Ishikawa (cell line): ENCODE measurements at regions not wholly inside any gene's neighbourhood (a gene's known extent, or its start where the extent isn't known, plus 50 kb on each side); places are given as distances from the start of the nearest gene placed in this dataset.

Source experiments
- CEBPB ChIP-seq: IDR thresholded peaks from 2 replicates; pipeline ENCODE4 v1.6.1; 2012
- CREB1 ChIP-seq: IDR thresholded peaks from 2 replicates; pipeline ENCODE4 v1.6.1; 2012; ENCODE audit warnings: low read depth
- EGR1 ChIP-seq: IDR thresholded peaks from 2 replicates; pipeline ENCODE4 v1.6.1; 2012
- EP300 ChIP-seq: IDR thresholded peaks from 2 replicates; pipeline ENCODE4 v1.6.1; 2012; ENCODE audit warnings: borderline replicate concordance
- NFIC ChIP-seq: IDR thresholded peaks from 2 replicates; pipeline ENCODE4 v1.6.1; 2012
- RAD21 ChIP-seq: IDR thresholded peaks from 2 replicates; pipeline ENCODE4 v1.6.1; 2012; ENCODE audit warnings: low read depth
- TAF1 ChIP-seq: IDR thresholded peaks from 2 replicates; pipeline ENCODE4 v1.6.1; 2012; ENCODE audit warnings: low read depth, mild to moderate bottlenecking
- TCF12 ChIP-seq: IDR thresholded peaks from 2 replicates; pipeline ENCODE4 v1.6.1; 2012; ENCODE audit warnings: low read depth
- TEAD4 ChIP-seq: IDR thresholded peaks from 2 replicates; pipeline ENCODE4 v1.6.1; 2012
- ZBTB7A ChIP-seq: IDR thresholded peaks from 2 replicates; pipeline ENCODE4 v1.6.1; 2012; ENCODE audit warnings: low read depth

DNA sequence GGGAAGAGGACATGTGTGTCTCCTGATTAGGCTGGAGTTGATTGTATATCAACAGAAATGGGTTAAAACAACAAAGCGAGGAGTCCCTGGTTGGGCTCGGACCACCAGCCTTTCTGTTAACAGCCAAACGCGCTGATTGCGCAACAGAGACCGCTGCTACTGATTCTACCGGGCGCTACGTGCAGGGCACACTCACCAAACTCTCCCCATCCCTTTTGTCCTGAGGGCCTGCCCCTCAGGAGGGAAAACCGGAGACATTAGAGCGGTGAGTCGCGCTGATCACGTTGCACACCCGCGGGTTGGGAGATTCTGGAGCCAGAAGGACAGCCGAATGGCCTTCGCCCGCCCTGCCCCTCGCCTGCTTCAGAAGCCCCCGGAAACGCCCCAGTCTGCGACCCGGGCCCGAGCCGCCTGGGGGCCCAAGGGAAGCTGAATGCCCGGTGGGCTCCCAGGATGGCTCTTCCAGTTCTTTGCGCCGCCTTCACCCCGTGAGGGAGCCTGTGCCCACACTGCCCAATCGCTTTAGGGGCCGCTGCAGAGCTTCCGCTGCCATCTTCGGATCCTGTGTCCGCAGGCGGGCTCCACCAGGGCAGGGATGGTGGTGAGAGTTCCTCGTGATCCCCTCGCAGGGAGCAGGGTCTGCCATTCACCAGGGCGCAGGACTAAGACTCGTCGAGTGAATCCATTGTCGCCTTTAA is 165.4 kb upstream of the NBPF11 start:
- TF ChIP-seq CREB1: no peak
- TF ChIP-seq EP300: no peak
- TF ChIP-seq TAF1: no peak
- no peak for TF ChIP-seq TCF12
- no peak for TF ChIP-seq TEAD4
- TF ChIP-seq ZBTB7A: no peak
- TF ChIP-seq CEBPB: peak; percentile 82
- no peak for TF ChIP-seq NFIC
- TF ChIP-seq EGR1: no peak
- no peak for TF ChIP-seq RAD21
